ENCODE measurements at regions not wholly inside any gene's neighbourhood (a gene's known extent, or its start where the extent isn't known, plus 50 kb on each side); places are given as distances from the start of the nearest gene placed in this dataset.

- ChIA-PET POLR2A (no interaction called here), CTCF (no interaction called here)
- no peak for DNase-seq (ENCODE audit: extremely low spot score)
- no peak for TF ChIP-seq CTCF (IDR thresholded peaks at IDR 0.05; ENCODE audit: control extremely low read depth, extremely low read depth, low read depth, missing control alignments)
Observed at GRCh38 chr10:133035952-133036351, 51.8 kb upstream of the ADGRA1 start.

GRCh38 chr10:133034762-133035161, 53.0 kb upstream of the ADGRA1 start:
- POLR2A ChIA-PET = no interaction called here
- no peak for DNase-seq (ENCODE audit: extremely low spot score)
- CTCF ChIA-PET = no interaction called here
- TF ChIP-seq CTCF (IDR thresholded peaks at IDR 0.05; ENCODE audit: control extremely low read depth, extremely low read depth, low read depth, missing control alignments) = no peak

- no peak for DNase-seq (ENCODE audit: extremely low spot score)
- CTCF ChIA-PET = no interaction called here
- POLR2A ChIA-PET = no interaction called here
- no peak for TF ChIP-seq CTCF (IDR thresholded peaks at IDR 0.05; ENCODE audit: control extremely low read depth, extremely low read depth, low read depth, missing control alignments)
Observed at GRCh38 chr10:133034092-133034491, 53.6 kb upstream of the ADGRA1 start.

- TF ChIP-seq CTCF (IDR thresholded peaks at IDR 0.05; ENCODE audit: control extremely low read depth, extremely low read depth, low read depth, missing control alignments) = no peak
- POLR2A ChIA-PET = no interaction called here
- CTCF ChIA-PET = no interaction called here
Observed at GRCh38 chr10:133033742-133034048, 54.0 kb upstream of the ADGRA1 start.

GRCh38 chr10:133032976-133033741, 54.6 kb upstream of the ADGRA1 start:
- ChIA-PET POLR2A (no interaction called here), CTCF (no interaction called here)
- no peak for DNase-seq (ENCODE audit: extremely low spot score)
- TF ChIP-seq CTCF (IDR thresholded peaks at IDR 0.05; ENCODE audit: control extremely low read depth, extremely low read depth, low read depth, missing control alignments) = no peak

More at GRCh38 chr10:133033742-133034048, 54.0 kb upstream of the ADGRA1 start:
- DNase-seq (ENCODE audit: extremely low spot score) = no peak

- POLR2A ChIA-PET = no interaction called here
- no peak for TF ChIP-seq CTCF (IDR thresholded peaks at IDR 0.05; ENCODE audit: control extremely low read depth, extremely low read depth, low read depth, missing control alignments)
- CTCF ChIA-PET = no interaction called here
- DNase-seq (ENCODE audit: extremely low spot score) = no peak
Observed at GRCh38 chr10:133032231-133032630, 55.5 kb upstream of the ADGRA1 start.

Measured in GM10248 (cell line).